ENCODE measurements at regions not wholly inside any gene's neighbourhood (a gene's known extent, or its start where the extent isn't known, plus 50 kb on each side); places are given as distances from the start of the nearest gene placed in this dataset.

- no peak for TF ChIP-seq CTCF (IDR thresholded peaks at IDR 0.05; ENCODE audit: control extremely low read depth in 1 of 3, insufficient read depth in 1 of 3, low read depth in 1 of 3, low read length in 3 of 3)
- no peak for TF ChIP-seq RAD21 (IDR thresholded peaks at IDR 0.05 in 1 of 2, conservative IDR thresholded peaks at IDR 0.05 in 1 of 2; ENCODE audit: low read depth in 2 of 2, low read length in 2 of 2)
- TF ChIP-seq EGR1 (IDR thresholded peaks at IDR 0.05; ENCODE audit: borderline replicate concordance, low read depth, low read length), result no peak
- TF ChIP-seq MAX (IDR thresholded peaks at IDR 0.05), result no peak
- TF ChIP-seq POLR2A (IDR thresholded peaks at IDR 0.05; ENCODE audit: control extremely low read depth in 1 of 2, low read depth in 2 of 2, low read length in 2 of 2), result no peak
- no peak for TF ChIP-seq CEBPB (IDR thresholded peaks at IDR 0.05; ENCODE audit: low read depth, low read length)
Measured at GRCh38 chr20:58573986-58574385, 58.8 kb upstream of the APCDD1L start.

Data from H1 (cell line).